Muscle of leg (tissue), 3 donors: ENCODE measurements at regions not wholly inside any gene's neighbourhood (a gene's known extent, or its start where the extent isn't known, plus 50 kb on each side); places are given as distances from the start of the nearest gene placed in this dataset.

ENCODE experiments used
- DNase-seq: peaks from one replicate; pipeline ENCODE4 v3.0.0; 2013
- H3K27ac ChIP-seq: one replicate; pipeline ENCODE4 v1.5.1; 2013; ENCODE audit warnings: mild to moderate bottlenecking, low read length, control low read depth
- H3K27me3 ChIP-seq: one replicate; pipeline ENCODE4 v1.6.1; 2013; ENCODE audit warnings: low read length; ENCODE audit not compliant: control insufficient read depth, insufficient read depth
- H3K36me3 ChIP-seq: one replicate; pipeline ENCODE4 v1.6.1; 2013; ENCODE audit warnings: low read length; ENCODE audit not compliant: control insufficient read depth, insufficient read depth
- H3K4me1 ChIP-seq: one replicate; pipeline ENCODE4 v1.6.1; 2013; ENCODE audit warnings: low read length; ENCODE audit not compliant: control insufficient read depth, insufficient read depth
- H3K4me3 ChIP-seq: one replicate; pipeline ENCODE4 v1.5.1; 2013; ENCODE audit warnings: low read length, control low read depth
- H3K9me3 ChIP-seq: replicated peaks from 2 replicates; pipeline ENCODE4 v1.6.1; 2013; ENCODE audit warnings: low read depth, low read length; ENCODE audit not compliant: control insufficient read depth
- WGBS: methylation state at CpG from one replicate; pipeline ENCODE4 v1.1.5; 2013; ENCODE audit warnings: missing lambda C conversion rate; ENCODE audit not compliant: insufficient coverage; 5-methylcytosine and 5-hydroxymethylcytosine counted together

DNA sequence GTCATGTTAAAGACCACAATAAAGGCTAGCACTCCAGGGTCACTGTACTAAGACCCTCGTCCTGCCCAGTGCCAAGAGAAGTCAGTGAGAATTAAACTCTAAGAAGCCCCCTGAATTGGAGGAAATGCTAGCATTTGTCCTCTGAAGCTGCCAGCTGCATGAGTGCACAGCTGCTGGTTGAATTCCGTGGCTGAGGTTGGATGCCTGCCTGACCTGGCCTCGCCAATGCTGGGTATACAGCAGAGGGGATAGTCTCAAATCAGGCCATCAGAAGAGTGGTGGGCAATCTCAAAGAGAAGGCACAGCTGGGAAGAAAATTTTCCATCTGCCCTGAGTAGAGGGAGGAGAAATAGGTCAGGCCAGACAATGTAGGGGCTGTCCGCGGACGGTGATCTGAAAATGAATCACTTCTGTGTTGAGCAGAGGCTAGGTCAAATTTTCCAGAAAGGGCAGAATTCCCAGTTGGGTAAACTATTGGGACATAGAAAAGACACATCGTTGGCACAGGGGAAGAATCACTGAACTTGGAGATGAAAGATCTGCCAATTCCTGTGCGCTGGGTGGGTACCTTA is 110.5 kb upstream of the AGAP1 start:
- Histone ChIP-seq H3K36me3 (no peaks in the 10 kb centered on the region), H3K9me3 (no peaks in the 10 kb centered on the region), H3K27ac (no peak overlapping the region), H3K27me3 (no peaks in the 10 kb centered on the region), H3K4me3 (no peak overlapping the region), H3K4me1 (peaks cover 10% of the 10 kb centered on the region)
- peak; percentile 56 for DNase-seq
- WGBS: 76% methylated on average over 6 of the region's 8 CpGs

DNA sequence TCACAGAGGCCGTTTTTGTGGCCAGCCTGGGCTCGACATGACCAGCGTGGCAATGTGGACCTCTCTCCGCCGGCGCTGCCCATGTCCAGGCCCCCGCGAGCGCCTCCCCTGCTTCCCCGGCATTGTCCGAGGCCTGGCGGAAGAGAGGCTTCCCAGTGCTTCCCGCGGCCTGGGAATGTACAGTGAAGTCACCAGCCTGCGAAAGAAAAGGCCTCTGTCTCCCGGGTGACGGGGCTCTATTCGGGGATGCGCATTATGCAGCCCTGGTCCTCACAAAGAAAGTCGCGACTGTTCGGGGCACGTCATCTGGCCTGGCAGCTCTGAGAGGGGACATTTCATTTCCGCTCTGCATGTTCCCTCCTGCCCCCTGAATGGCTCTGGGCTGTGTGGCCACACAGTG is 109.2 kb upstream of the AGAP1 start:
- peaks cover 3% of the 10 kb centered on the region for H3K27me3 ChIP-seq
- no peak overlapping the region for H3K27ac ChIP-seq
- 78% methylated on average over 24 of the region's 24 CpGs for WGBS

DNA sequence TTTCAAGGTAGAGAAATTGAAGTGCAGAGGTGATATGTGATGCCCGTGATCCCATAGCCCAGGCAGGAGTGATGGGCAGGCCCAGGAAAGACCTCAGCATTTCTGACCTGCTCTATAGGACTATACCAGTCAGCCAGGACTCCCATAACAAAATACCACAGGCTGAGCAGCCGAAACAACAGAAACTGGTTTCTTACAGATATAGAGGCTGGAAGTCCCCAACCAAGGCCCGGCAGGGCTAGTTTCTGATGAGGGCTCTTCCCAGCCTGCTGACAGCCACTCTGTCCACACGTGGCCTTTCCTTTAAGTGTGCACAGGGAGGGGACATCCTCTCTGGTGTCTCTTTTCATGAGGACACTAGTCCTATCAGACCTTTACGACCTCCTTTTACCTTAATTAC is 104.2 kb upstream of the AGAP1 start:
- H3K27me3 ChIP-seq: peaks cover 6% of the 10 kb centered on the region
- H3K4me1 ChIP-seq: peaks cover 9% of the 10 kb centered on the region
- no peak overlapping the region for H3K4me3 ChIP-seq
- no peak for DNase-seq
- H3K9me3 ChIP-seq: no peaks in the 10 kb centered on the region
- no peak overlapping the region for H3K27ac ChIP-seq
- 70% methylated on average over 3 of the region's 5 CpGs for WGBS
- H3K36me3 ChIP-seq: no peaks in the 10 kb centered on the region

More for the DNA sequence above, 109.2 kb upstream of the AGAP1 start:
- DNase-seq: peak; percentile 14
- Histone ChIP-seq H3K4me3 (no peak overlapping the region), H3K9me3 (no peaks in the 10 kb centered on the region), H3K36me3 (no peaks in the 10 kb centered on the region), H3K4me1 (peaks cover 10% of the 10 kb centered on the region)

DNA sequence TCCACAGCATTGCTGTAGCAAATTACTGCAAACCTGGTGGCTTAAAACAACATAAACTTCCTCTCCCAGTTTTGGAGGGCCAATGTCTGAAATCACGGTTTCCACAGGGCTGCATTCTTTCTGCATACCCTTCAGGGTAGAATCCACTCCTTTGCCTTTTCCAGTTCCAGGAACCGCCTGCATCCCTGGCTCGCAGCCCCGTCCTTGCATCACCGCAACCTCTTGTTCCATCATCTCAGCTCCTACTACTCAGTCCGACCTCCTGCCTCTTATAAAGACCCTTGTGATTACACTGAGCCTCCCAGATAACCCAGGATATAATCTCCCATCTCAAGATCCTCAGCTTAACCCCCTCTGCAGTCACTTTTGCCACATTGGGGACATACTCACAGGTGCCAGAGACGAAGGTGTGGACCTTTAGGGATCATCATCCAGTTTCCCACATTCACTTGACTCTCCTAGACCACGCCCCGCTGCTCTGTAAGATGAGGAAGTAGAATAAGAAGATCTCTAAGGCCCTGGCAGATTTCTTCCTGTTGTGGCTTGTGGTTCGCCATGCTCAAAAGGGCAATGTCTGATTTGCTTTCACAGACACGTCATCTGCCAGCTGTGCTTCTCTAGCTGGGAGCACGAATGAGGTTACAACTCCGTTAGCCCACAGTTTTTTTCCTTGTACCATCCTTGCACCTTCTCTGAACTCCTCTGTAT is 103.6 kb upstream of the AGAP1 start:
- Histone ChIP-seq H3K9me3 (no peaks in the 10 kb centered on the region), H3K27ac (no peak overlapping the region), H3K27me3 (peaks cover 6% of the 10 kb centered on the region), H3K4me1 (peaks cover 9% of the 10 kb centered on the region), H3K4me3 (no peak overlapping the region), H3K36me3 (no peaks in the 10 kb centered on the region)
- WGBS: 63% methylated on average over 10 of the region's 13 CpGs
- no peak for DNase-seq

DNA sequence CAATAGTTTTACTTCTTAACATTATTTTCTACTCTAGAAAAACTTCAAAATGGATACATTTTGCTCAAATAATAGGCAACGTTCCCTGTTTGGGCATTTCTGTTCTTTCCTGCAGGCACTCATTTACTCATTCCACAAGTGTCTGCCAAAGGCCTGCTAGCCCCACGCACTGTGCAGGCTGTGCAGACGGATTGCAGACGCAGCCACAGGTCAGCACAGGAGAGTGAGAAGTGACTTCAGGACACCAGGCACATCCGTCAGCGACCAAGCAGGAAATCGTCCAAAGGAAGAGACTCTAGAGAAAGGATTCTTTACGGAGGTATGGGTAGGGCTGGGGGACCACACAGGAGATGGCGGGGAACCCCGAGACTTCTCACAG is 103.0 kb upstream of the AGAP1 start:
- H3K27me3 ChIP-seq: peaks cover 6% of the 10 kb centered on the region
- H3K4me1 ChIP-seq: peaks cover 9% of the 10 kb centered on the region
- no peak overlapping the region for H3K27ac ChIP-seq
- WGBS: 55% methylated on average over 10 of the region's 10 CpGs
- H3K36me3 ChIP-seq: no peaks in the 10 kb centered on the region
- no peak for DNase-seq
- no peaks in the 10 kb centered on the region for H3K9me3 ChIP-seq
- H3K4me3 ChIP-seq: no peak overlapping the region

- Histone ChIP-seq H3K36me3 (no peaks in the 10 kb centered on the region), H3K27me3 (peaks cover 6% of the 10 kb centered on the region), H3K27ac (no peak overlapping the region), H3K4me3 (no peak overlapping the region), H3K4me1 (peaks cover 9% of the 10 kb centered on the region), H3K9me3 (no peaks in the 10 kb centered on the region)
- 80% methylated on average over 24 of the region's 28 CpGs for WGBS
- DNase-seq: no peak
Measured at GRCh38 chr2:235391921-235392615, 101.8 kb upstream of the AGAP1 start.

GRCh38 chr2:235394278-235394828 is 99.5 kb upstream of the AGAP1 start:
- DNase-seq: no peak

GRCh38 chr2:235396071-235396846 is 97.6 kb upstream of the AGAP1 start:
- Histone ChIP-seq H3K9me3 (no peaks in the 10 kb centered on the region), H3K27me3 (peaks cover under 1% of the 10 kb centered on the region), H3K4me3 (no peak overlapping the region), H3K4me1 (peaks cover 7% of the 10 kb centered on the region), H3K27ac (no peak overlapping the region), H3K36me3 (no peaks in the 10 kb centered on the region)
- no peak for DNase-seq
- 76% methylated on average over 4 of the region's 8 CpGs for WGBS

More at GRCh38 chr2:235394278-235394828, 99.5 kb upstream of the AGAP1 start:
- Histone ChIP-seq H3K36me3 (no peaks in the 10 kb centered on the region), H3K4me3 (no peak overlapping the region), H3K27me3 (peaks cover 3% of the 10 kb centered on the region), H3K27ac (no peak overlapping the region), H3K9me3 (no peaks in the 10 kb centered on the region), H3K4me1 (peaks cover 9% of the 10 kb centered on the region)
- WGBS: 79% methylated on average over 9 of the region's 12 CpGs

DNA sequence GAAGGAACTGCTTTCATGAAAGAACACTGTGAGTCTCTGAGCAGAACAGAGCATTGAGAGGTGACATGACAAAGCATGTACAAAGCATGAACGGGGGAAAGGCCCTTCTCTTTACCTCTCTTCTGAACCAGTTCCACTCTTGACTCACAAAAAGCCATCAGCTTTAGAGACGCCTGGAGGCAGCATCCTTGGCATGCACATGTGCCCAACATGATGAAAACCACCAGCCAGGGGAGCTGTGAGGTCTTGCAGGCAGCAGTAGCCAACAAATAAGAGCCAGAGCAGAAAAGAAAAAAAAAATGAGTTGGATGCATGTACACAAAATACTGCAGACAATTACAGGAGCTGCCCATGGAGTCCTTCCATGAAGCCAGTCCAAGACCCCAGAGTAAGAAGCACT is 95.5 kb upstream of the AGAP1 start:
- H3K27ac ChIP-seq: no peak overlapping the region
- 70% methylated on average over 2 of the region's 2 CpGs for WGBS

DNA sequence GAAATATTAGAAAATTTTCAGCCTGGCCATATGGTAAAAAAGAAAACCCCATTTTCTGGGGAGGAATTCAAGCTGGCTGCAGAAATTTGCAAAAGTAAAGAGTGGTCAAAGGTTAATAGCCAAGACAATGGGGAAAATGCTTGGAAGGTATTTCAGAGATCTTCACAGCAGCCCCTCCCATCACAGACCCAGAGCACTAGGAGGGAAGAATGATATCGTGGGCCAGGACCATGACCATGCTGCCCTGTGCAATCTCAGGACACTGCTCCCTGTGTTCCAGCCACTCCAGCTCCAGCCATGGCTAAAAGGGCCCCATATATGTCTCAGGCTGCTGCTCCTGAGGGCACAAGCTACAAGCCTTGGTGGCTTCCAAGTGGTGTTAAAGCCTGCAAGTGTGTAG is 93.9 kb upstream of the AGAP1 start:
- 60% methylated on average over 1 of the region's 1 CpG for WGBS
- Histone ChIP-seq H3K9me3 (no peaks in the 10 kb centered on the region), H3K4me1 (no peaks in the 10 kb centered on the region), H3K36me3 (no peaks in the 10 kb centered on the region), H3K27ac (no peak overlapping the region), H3K27me3 (no peaks in the 10 kb centered on the region), H3K4me3 (no peak overlapping the region)
- no peak for DNase-seq

More for the DNA sequence above, 95.5 kb upstream of the AGAP1 start:
- H3K36me3 ChIP-seq: no peaks in the 10 kb centered on the region
- no peak for DNase-seq
- no peak overlapping the region for H3K4me3 ChIP-seq
- H3K9me3 ChIP-seq: no peaks in the 10 kb centered on the region
- no peaks in the 10 kb centered on the region for H3K4me1 ChIP-seq
- H3K27me3 ChIP-seq: no peaks in the 10 kb centered on the region
